ENCODE measurements at regions not wholly inside any gene's neighbourhood (a gene's known extent, or its start where the extent isn't known, plus 50 kb on each side); places are given as distances from the start of the nearest gene placed in this dataset.

DNA sequence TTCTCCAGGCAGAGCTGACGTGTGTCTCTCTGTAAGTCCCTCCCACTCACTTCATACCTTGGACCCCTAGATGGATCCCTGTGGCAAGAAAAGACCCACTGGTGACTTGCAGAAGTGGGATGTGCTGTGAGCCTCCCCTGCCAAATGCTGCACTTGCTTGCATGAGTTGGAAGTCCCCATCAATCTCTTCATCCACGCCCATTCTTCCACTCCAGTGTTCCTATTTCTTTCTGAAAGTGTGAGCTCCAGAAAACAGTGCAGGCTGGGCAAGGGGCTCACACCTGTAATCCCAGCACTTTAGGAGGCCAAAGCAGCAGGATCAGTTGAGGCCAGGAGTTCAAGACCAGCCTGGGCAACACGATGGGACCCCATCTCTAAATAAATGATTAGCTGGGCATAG is 254.1 kb upstream of the IRF2BP2 start:
- ATAC-seq: no peak
- ChIA-PET POLR2A (interaction anchor here (0.7 kb wide), 1 partner anchor 159 kb away, joined by 5 read pairs; no protein-coding TSS in a partner anchor), CTCF (no interaction called here)
- Mint-ChIP-seq H3K9me3 (peaks cover 0 to 11% (median 0%) of the 10 kb centered on the region in 11 donors), H3K27ac (peak overlapping the region in 1 of 9 donors; percentile 55), H3K4me1 (peaks cover 0 to 38% (median 10%) of the 10 kb centered on the region in 7 donors), H3K27me3 (no peaks in the 10 kb centered on the region), H3K36me3 (peaks cover 0 to 7% (median 0%) of the 10 kb centered on the region in 5 donors), H3K4me3 (no peak overlapping the region)
- DNase-seq: no peak
- Histone ChIP-seq H3K27ac (ENCODE audit: low read depth, low read length) (no peak overlapping the region), H3K4me3 (ENCODE audit: low read length) (no peak overlapping the region), H3K27me3 (ENCODE audit: control insufficient read depth in 2 of 2, insufficient read depth in 2 of 2, low read length in 2 of 2) (peaks cover 0 to 2% of the 10 kb centered on the region in 2 donors), H3K36me3 (ENCODE audit: control insufficient read depth in 2 of 3, insufficient read depth in 3 of 3, low read length in 3 of 3) (no peaks in the 10 kb centered on the region), H3K4me1 (ENCODE audit: control insufficient read depth in 2 of 2, insufficient read depth in 2 of 2, low read length in 2 of 2) (no peaks in the 10 kb centered on the region), H3K9me3 (ENCODE audit: control insufficient read depth in 2 of 3, low read length in 3 of 3) (no peaks in the 10 kb centered on the region)
- intact Hi-C loops (cut with micrococcal nuclease): no loop called here

GRCh38 chr1:234863551-234863971 is 253.6 kb upstream of the IRF2BP2 start:
- DNase-seq: no peak
- H3K27me3 Mint-ChIP-seq: no peaks in the 10 kb centered on the region
- ATAC-seq: no peak
- intact Hi-C loops (cut with micrococcal nuclease): no loop called here
- Histone ChIP-seq H3K27ac (ENCODE audit: low read depth, low read length) (no peak overlapping the region), H3K27me3 (ENCODE audit: control insufficient read depth in 2 of 2, insufficient read depth in 2 of 2, low read length in 2 of 2) (peaks cover 0 to 2% of the 10 kb centered on the region in 2 donors), H3K9me3 (ENCODE audit: control insufficient read depth in 2 of 3, low read length in 3 of 3) (no peaks in the 10 kb centered on the region), H3K4me1 (ENCODE audit: control insufficient read depth in 2 of 2, insufficient read depth in 2 of 2, low read length in 2 of 2) (no peaks in the 10 kb centered on the region), H3K4me3 (ENCODE audit: low read length) (no peak overlapping the region), H3K36me3 (ENCODE audit: control insufficient read depth in 2 of 3, insufficient read depth in 3 of 3, low read length in 3 of 3) (no peaks in the 10 kb centered on the region)
- no peak overlapping the region for H3K27ac Mint-ChIP-seq
- peaks cover 0 to 7% (median 0%) of the 10 kb centered on the region in 5 donors for H3K36me3 Mint-ChIP-seq
- ChIA-PET CTCF (interaction anchor here (0.8 kb wide), 1 partner anchor 120 kb away, joined by 3 read pairs; no protein-coding TSS in a partner anchor), POLR2A (no interaction called here)
- H3K9me3 Mint-ChIP-seq: peaks cover 0 to 11% (median 0%) of the 10 kb centered on the region in 11 donors
- peaks cover 0 to 33% (median 10%) of the 10 kb centered on the region in 7 donors for H3K4me1 Mint-ChIP-seq
- no peak overlapping the region for H3K4me3 Mint-ChIP-seq

- POLR2A ChIA-PET: interaction anchor here (0.7 kb wide), 1 partner anchor 220 kb away, joined by 3 read pairs; no protein-coding TSS in a partner anchor
- no peaks in the 10 kb centered on the region for H3K27me3 Mint-ChIP-seq
- H3K9me3 Mint-ChIP-seq: peaks cover 0 to 11% (median 0%) of the 10 kb centered on the region in 11 donors
Observed at GRCh38 chr1:234862944-234863515, 253.1 kb upstream of the IRF2BP2 start.

DNA sequence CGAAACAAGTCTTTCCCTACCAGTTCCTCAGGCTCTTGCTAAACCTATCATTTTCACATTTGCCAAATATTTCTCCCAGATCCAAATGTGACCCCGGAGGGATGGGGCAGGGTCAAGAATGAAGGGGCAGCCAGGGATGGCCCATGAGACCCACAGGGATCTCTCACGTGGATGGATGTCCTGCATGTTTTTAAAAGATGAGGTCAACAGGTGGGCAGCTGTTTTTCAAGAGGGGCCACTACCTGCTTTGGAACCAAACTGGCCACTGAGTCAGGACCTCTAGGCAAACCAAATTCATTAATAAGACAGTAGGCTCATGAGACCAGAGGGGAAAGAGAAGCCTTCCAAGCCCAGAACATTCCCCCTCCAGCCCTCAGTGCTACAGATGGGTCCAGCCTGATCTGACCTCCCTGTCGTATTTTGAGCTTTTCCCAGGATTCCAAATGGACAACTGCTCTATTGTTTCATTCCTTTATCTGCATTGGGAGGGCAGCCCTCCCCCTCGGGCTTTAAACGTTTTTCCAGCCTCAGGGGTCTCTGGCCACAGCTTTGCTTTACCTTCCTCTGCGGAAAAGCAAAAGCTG is 252.5 kb upstream of the IRF2BP2 start:
- Mint-ChIP-seq H3K36me3 (peaks cover 0 to 7% (median 0%) of the 10 kb centered on the region in 5 donors), H3K4me1 (peaks cover 0 to 32% (median 10%) of the 10 kb centered on the region in 7 donors), H3K27ac (no peak overlapping the region), H3K4me3 (no peak overlapping the region), H3K27me3 (no peaks in the 10 kb centered on the region), H3K9me3 (peaks cover 0 to 11% (median 0%) of the 10 kb centered on the region in 11 donors)
- ChIA-PET POLR2A (interaction anchor here (0.7 kb wide), 1 partner anchor 221 kb away, joined by 3 read pairs; no protein-coding TSS in a partner anchor), CTCF (interaction anchor here (0.8 kb wide), 1 partner anchor 121 kb away, joined by 3 read pairs; no protein-coding TSS in a partner anchor)
- Histone ChIP-seq H3K4me1 (ENCODE audit: control insufficient read depth in 2 of 2, insufficient read depth in 2 of 2, low read length in 2 of 2) (no peaks in the 10 kb centered on the region), H3K36me3 (ENCODE audit: control insufficient read depth in 2 of 3, insufficient read depth in 3 of 3, low read length in 3 of 3) (no peaks in the 10 kb centered on the region), H3K9me3 (ENCODE audit: control insufficient read depth in 2 of 3, low read length in 3 of 3) (no peaks in the 10 kb centered on the region), H3K27me3 (ENCODE audit: control insufficient read depth in 2 of 2, insufficient read depth in 2 of 2, low read length in 2 of 2) (peaks cover 0 to 2% of the 10 kb centered on the region in 2 donors), H3K4me3 (ENCODE audit: low read length) (no peak overlapping the region), H3K27ac (ENCODE audit: low read depth, low read length) (no peak overlapping the region)
- DNase-seq (no peak), ATAC-seq (no peak)
- intact Hi-C loops (cut with micrococcal nuclease): no loop called here

More at GRCh38 chr1:234862944-234863515, 253.1 kb upstream of the IRF2BP2 start:
- Mint-ChIP-seq H3K27ac (no peak overlapping the region), H3K36me3 (peaks cover 0 to 7% (median 0%) of the 10 kb centered on the region in 5 donors), H3K4me3 (no peak overlapping the region), H3K4me1 (peaks cover 0 to 33% (median 10%) of the 10 kb centered on the region in 7 donors)
- no peaks in the 10 kb centered on the region for H3K4me1 ChIP-seq (ENCODE audit: control insufficient read depth in 2 of 2, insufficient read depth in 2 of 2, low read length in 2 of 2)
- H3K27me3 ChIP-seq (ENCODE audit: control insufficient read depth in 2 of 2, insufficient read depth in 2 of 2, low read length in 2 of 2): peaks cover 0 to 2% of the 10 kb centered on the region in 2 donors
- no peak overlapping the region for H3K4me3 ChIP-seq (ENCODE audit: low read length)
- intact Hi-C loops (cut with micrococcal nuclease): no loop called here
- DNase-seq (no peak), ATAC-seq (no peak)
- CTCF ChIA-PET: interaction anchor here (0.8 kb wide), 1 partner anchor 121 kb away, joined by 3 read pairs; no protein-coding TSS in a partner anchor
- no peaks in the 10 kb centered on the region for H3K36me3 ChIP-seq (ENCODE audit: control insufficient read depth in 2 of 3, insufficient read depth in 3 of 3, low read length in 3 of 3)
- no peaks in the 10 kb centered on the region for H3K9me3 ChIP-seq (ENCODE audit: control insufficient read depth in 2 of 3, low read length in 3 of 3)
- no peak overlapping the region for H3K27ac ChIP-seq (ENCODE audit: low read depth, low read length)

DNA sequence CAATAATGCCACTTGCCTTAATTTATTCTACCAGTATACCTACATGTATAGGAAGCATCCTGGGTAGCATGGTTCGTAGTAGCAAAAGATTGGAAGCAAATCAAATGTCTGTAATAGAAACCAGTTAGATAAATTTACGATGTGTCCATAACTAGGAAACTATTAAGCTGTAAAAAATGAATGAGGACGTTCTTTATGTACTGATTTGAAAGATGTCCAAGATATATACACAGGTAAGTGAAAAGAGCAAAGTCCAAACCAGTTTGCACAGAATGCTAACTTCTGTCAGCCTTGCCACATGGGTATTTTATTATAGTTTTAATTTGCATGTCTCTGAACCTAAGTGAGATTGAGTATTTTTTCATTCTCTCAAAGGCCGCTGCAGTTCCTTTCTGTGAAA is 251.8 kb upstream of the IRF2BP2 start:
- Histone ChIP-seq H3K9me3 (ENCODE audit: control insufficient read depth in 2 of 3, low read length in 3 of 3) (no peaks in the 10 kb centered on the region), H3K27ac (ENCODE audit: low read depth, low read length) (no peak overlapping the region), H3K36me3 (ENCODE audit: control insufficient read depth in 2 of 3, insufficient read depth in 3 of 3, low read length in 3 of 3) (no peaks in the 10 kb centered on the region), H3K4me1 (ENCODE audit: control insufficient read depth in 2 of 2, insufficient read depth in 2 of 2, low read length in 2 of 2) (no peaks in the 10 kb centered on the region), H3K27me3 (ENCODE audit: control insufficient read depth in 2 of 2, insufficient read depth in 2 of 2, low read length in 2 of 2) (peaks cover 0 to 2% of the 10 kb centered on the region in 2 donors), H3K4me3 (ENCODE audit: low read length) (no peak overlapping the region)
- H3K27me3 Mint-ChIP-seq: no peaks in the 10 kb centered on the region
- peaks cover 0 to 30% (median 9%) of the 10 kb centered on the region in 7 donors for H3K4me1 Mint-ChIP-seq
- no peak overlapping the region for H3K4me3 Mint-ChIP-seq
- ChIA-PET POLR2A (no interaction called here), CTCF (no interaction called here)
- intact Hi-C loops (cut with micrococcal nuclease): no loop called here
- H3K9me3 Mint-ChIP-seq: peaks cover 0 to 13% (median 0%) of the 10 kb centered on the region in 11 donors
- DNase-seq (no peak), ATAC-seq (no peak)
- H3K36me3 Mint-ChIP-seq: peaks cover 0 to 7% (median 0%) of the 10 kb centered on the region in 5 donors
- peak overlapping the region in 1 of 9 donors; percentile 32 for H3K27ac Mint-ChIP-seq

GRCh38 chr1:234861024-234861620 is 251.1 kb upstream of the IRF2BP2 start:
- Mint-ChIP-seq H3K4me1 (peaks cover 0 to 25% (median 9%) of the 10 kb centered on the region in 7 donors), H3K27ac (no peak overlapping the region), H3K4me3 (no peak overlapping the region), H3K36me3 (peaks cover 0 to 9% (median 0%) of the 10 kb centered on the region in 5 donors), H3K27me3 (no peaks in the 10 kb centered on the region), H3K9me3 (peaks cover 0 to 9% (median 0%) of the 10 kb centered on the region in 11 donors)
- Histone ChIP-seq H3K27me3 (ENCODE audit: control insufficient read depth in 2 of 2, insufficient read depth in 2 of 2, low read length in 2 of 2) (peaks cover 0 to 2% of the 10 kb centered on the region in 2 donors), H3K4me1 (ENCODE audit: control insufficient read depth in 2 of 2, insufficient read depth in 2 of 2, low read length in 2 of 2) (no peaks in the 10 kb centered on the region), H3K4me3 (ENCODE audit: low read length) (no peak overlapping the region), H3K9me3 (ENCODE audit: control insufficient read depth in 2 of 3, low read length in 3 of 3) (no peaks in the 10 kb centered on the region), H3K27ac (ENCODE audit: low read depth, low read length) (no peak overlapping the region), H3K36me3 (ENCODE audit: control insufficient read depth in 2 of 3, insufficient read depth in 3 of 3, low read length in 3 of 3) (no peaks in the 10 kb centered on the region)
- intact Hi-C loops (cut with micrococcal nuclease): no loop called here
- ATAC-seq: no peak
- DNase-seq: no peak
- CTCF ChIA-PET: no interaction called here
- POLR2A ChIA-PET: no interaction called here
